Keratinocyte (primary cell): ENCODE measurements at regions not wholly inside any gene's neighbourhood (a gene's known extent, or its start where the extent isn't known, plus 50 kb on each side); places are given as distances from the start of the nearest gene placed in this dataset.

Experiments
- DNase-seq: peaks from one replicate; pipeline ENCODE4 v3.0.0-alpha.2; 2011; ENCODE audit warnings: low read depth, missing footprints, low spot score
- FAIRE-seq: peaks from 2 replicates; lab custom pipeline; 2011; peaks lifted over from hg19 to GRCh38; lab: Jason Lieb, UNC
- H2AFZ ChIP-seq: 2 replicates; pipeline ENCODE4 v1.6.0; 2012; ENCODE audit warnings: low read length, control low read depth, inconsistent platforms; ENCODE audit not compliant: control insufficient read depth
- H3K27ac ChIP-seq: 2 replicates; pipeline ENCODE4 v1.5.1; 2011; ENCODE audit warnings: low read length; ENCODE audit not compliant: control insufficient read depth, insufficient read depth
- H3K27me3 ChIP-seq: 3 replicates; pipeline ENCODE4 v1.6.0; 2011; ENCODE audit warnings: low read length; ENCODE audit not compliant: control insufficient read depth, insufficient read depth; ENCODE audit errors: extremely low read depth
- H3K36me3 ChIP-seq, 2 experiments: 2 replicates in 1 of 2; 3 replicates in 1 of 2; pipeline ENCODE4 v1.5.1; 2011; ENCODE audit warnings: low read length in 2 of 2, mild to moderate bottlenecking in 1 of 2; ENCODE audit not compliant: control insufficient read depth in 2 of 2, insufficient read depth in 2 of 2; ENCODE audit errors: extremely low read depth in 1 of 2
- H3K4me1 ChIP-seq: 3 replicates; pipeline ENCODE4 v1.5.1; 2011; ENCODE audit warnings: low read length; ENCODE audit not compliant: control insufficient read depth, insufficient read depth; ENCODE audit errors: extremely low read depth
- H3K4me2 ChIP-seq: 3 replicates; pipeline ENCODE4 v1.6.0; 2011; ENCODE audit warnings: low read depth, low read length; ENCODE audit not compliant: control insufficient read depth, insufficient read depth; ENCODE audit errors: extremely low read depth
- H3K4me3 ChIP-seq, 3 experiments: fragments of 200-600 bp in 1 of 3; sonication (generic) in 1 of 3; 2 replicates in 2 of 3; 3 replicates in 1 of 3; pipeline ENCODE4 v1.5.1; 2011 to 2016; ENCODE audit warnings: low read length in 3 of 3, mild to moderate bottlenecking in 3 of 3, control low read depth in 2 of 3, inconsistent platforms in 1 of 3, low read depth in 1 of 3, mixed read lengths in 1 of 3, mixed run types in 1 of 3, moderate library complexity in 1 of 3; ENCODE audit not compliant: control insufficient read depth in 2 of 3, insufficient read depth in 2 of 3; ENCODE audit errors: extremely low read depth in 1 of 3
- H3K79me2 ChIP-seq: 2 replicates; pipeline ENCODE4 v1.6.0; 2012; ENCODE audit warnings: low read length; ENCODE audit not compliant: control insufficient read depth, insufficient read depth
- H3K9ac ChIP-seq: 3 replicates; pipeline ENCODE4 v1.6.0; 2011; ENCODE audit warnings: low read length; ENCODE audit not compliant: control insufficient read depth, insufficient read depth; ENCODE audit errors: extremely low read depth
- H3K9me1 ChIP-seq: 3 replicates; pipeline ENCODE4 v1.6.0; 2011; ENCODE audit warnings: low read length; ENCODE audit not compliant: control insufficient read depth, insufficient read depth; ENCODE audit errors: extremely low read depth
- H3K9me3 ChIP-seq: 2 replicates; pipeline ENCODE4 v1.5.1; 2012; ENCODE audit warnings: low read depth, low read length; ENCODE audit not compliant: control insufficient read depth
- H4K20me1 ChIP-seq: 3 replicates; pipeline ENCODE4 v1.6.0; 2011; ENCODE audit warnings: low read length; ENCODE audit not compliant: control insufficient read depth, insufficient read depth; ENCODE audit errors: extremely low read depth
- CTCF ChIP-seq, 3 experiments: IDR thresholded peaks in 1 of 3; conservative IDR thresholded peaks in 1 of 3; optimal IDR thresholded peaks in 1 of 3; 2 replicates in 2 of 3; 3 replicates in 1 of 3; pipeline versions ENCODE3 to v1.5.1; 2011; ENCODE audit warnings: low read length in 3 of 3, mild to moderate bottlenecking in 3 of 3, moderate library complexity in 2 of 3, control low read depth in 1 of 3, inconsistent platforms in 1 of 3; ENCODE audit not compliant: insufficient read depth in 2 of 3; ENCODE audit errors: extremely low read depth in 1 of 3
- EZH2 ChIP-seq: IDR thresholded peaks from one replicate; pipeline ENCODE4 v1.6.1; 2012; ENCODE audit warnings: inconsistent platforms, mild to moderate bottlenecking, low read length, moderate library complexity
- dilution Hi-C: fragments of 300-500 bp; cut with MboI; formaldehyde crosslinking; loops from one replicate; pipeline ENCODE4 v1.7.0; 2020; ENCODE audit warnings: low sequenced_read_pairs; ENCODE audit not compliant: extremely low pct_ligation_motif_present

GRCh38 chr4:68732653-68733466 is 62.4 kb upstream of the UGT2B15 start:
- Histone ChIP-seq H3K4me2 (no peak overlapping the region), H3K27ac (no peak overlapping the region), H3K4me1 (no peaks in the 10 kb centered on the region), H2AFZ (no peak overlapping the region), H3K9me1 (no peaks in the 10 kb centered on the region), H3K4me3 (no peak overlapping the region), H3K79me2 (no peaks in the 10 kb centered on the region), H3K36me3 (no peaks in the 10 kb centered on the region), H3K9me3 (no peaks in the 10 kb centered on the region), H4K20me1 (no peaks in the 10 kb centered on the region), H3K27me3 (no peaks in the 10 kb centered on the region), H3K9ac (no peak overlapping the region)
- TF ChIP-seq EZH2 (no peak), CTCF (optimal IDR thresholded peaks at IDR 0.05 in 1 of 3, IDR thresholded peaks at IDR 0.05 in 1 of 3, conservative IDR thresholded peaks at IDR 0.05 in 1 of 3; ENCODE audit: extremely low read depth in 1 of 3, insufficient read depth in 2 of 3, low read length in 3 of 3) (no peak)
- DNase-seq = no peak
- no peak for FAIRE-seq
- dilution Hi-C loops = no loop called here

GRCh38 chr4:68734095-68734494 is 63.6 kb upstream of the UGT2B15 start:
- dilution Hi-C loops = no loop called here
- TF ChIP-seq CTCF (optimal IDR thresholded peaks at IDR 0.05 in 1 of 3, IDR thresholded peaks at IDR 0.05 in 1 of 3, conservative IDR thresholded peaks at IDR 0.05 in 1 of 3; ENCODE audit: extremely low read depth in 1 of 3, insufficient read depth in 2 of 3, low read length in 3 of 3) (no peak), EZH2 (no peak)
- no peaks in the 10 kb centered on the region for H4K20me1 ChIP-seq
- H3K27ac ChIP-seq = no peak overlapping the region
- DNase-seq (no peak), FAIRE-seq (no peak)
- H3K4me1 ChIP-seq = no peaks in the 10 kb centered on the region
- no peaks in the 10 kb centered on the region for H3K9me3 ChIP-seq
- H3K9ac ChIP-seq = no peak overlapping the region
- no peaks in the 10 kb centered on the region for H3K36me3 ChIP-seq
- H2AFZ ChIP-seq = no peak overlapping the region
- H3K9me1 ChIP-seq = no peaks in the 10 kb centered on the region
- H3K4me2 ChIP-seq = no peak overlapping the region
- H3K27me3 ChIP-seq = no peaks in the 10 kb centered on the region
- H3K4me3 ChIP-seq = no peak overlapping the region
- no peaks in the 10 kb centered on the region for H3K79me2 ChIP-seq
